Astrocyte of the spinal cord (primary cell): ENCODE measurements at regions not wholly inside any gene's neighbourhood (a gene's known extent, or its start where the extent isn't known, plus 50 kb on each side); places are given as distances from the start of the nearest gene placed in this dataset.

Source experiments
- DNase-seq: peaks from one replicate; pipeline ENCODE4 v3.0.0; 2011; ENCODE audit warnings: low read depth, low spot score
- H3K4me3 ChIP-seq: 2 replicates; pipeline ENCODE4 v1.5.1; 2011; ENCODE audit warnings: low read depth, mild to moderate bottlenecking, low read length, moderate library complexity
- CTCF ChIP-seq: IDR thresholded peaks from 2 replicates; pipeline ENCODE4 v1.5.1; 2012; ENCODE audit warnings: low read depth, mild to moderate bottlenecking, low read length, inconsistent platforms
- in situ Hi-C: cut with HindIII; loops from 2 replicates; pipeline ENCODE4 v1.10.0; 2017; ENCODE audit warnings: low sequenced_read_pairs

GRCh38 chr18:75358928-75359327 lies 68.6 kb downstream of the SMIM21 start:
- TF ChIP-seq CTCF: no peak
- in situ Hi-C loops: no loop called here
- peak; percentile 16 for DNase-seq
- no peak overlapping the region for H3K4me3 ChIP-seq

- DNase-seq: no peak
- no peak overlapping the region for H3K4me3 ChIP-seq
- in situ Hi-C loops: no loop called here
- TF ChIP-seq CTCF: no peak
These were observed 74.1 kb downstream of the SMIM21 start for GRCh38 chr18:75353357-75353756.

GRCh38 chr18:75351409-75351808 lies 76.1 kb downstream of the SMIM21 start:
- TF ChIP-seq CTCF: no peak
- in situ Hi-C loops: no loop called here

GRCh38 chr18:75350857-75351256 lies 76.6 kb downstream of the SMIM21 start:
- DNase-seq: no peak
- no peak overlapping the region for H3K4me3 ChIP-seq
- in situ Hi-C loops: no loop called here
- TF ChIP-seq CTCF: no peak

More at GRCh38 chr18:75351409-75351808, 76.1 kb downstream of the SMIM21 start:
- H3K4me3 ChIP-seq: no peak overlapping the region
- no peak for DNase-seq

- in situ Hi-C loops: no loop called here
- no peak overlapping the region for H3K4me3 ChIP-seq
- DNase-seq: peak; percentile 58
- no peak for TF ChIP-seq CTCF
These were observed 77.0 kb downstream of the SMIM21 start for GRCh38 chr18:75350512-75350839.

GRCh38 chr18:75349668-75350511 lies 77.6 kb downstream of the SMIM21 start:
- TF ChIP-seq CTCF: no peak
- in situ Hi-C loops: no loop called here
- H3K4me3 ChIP-seq: no peak overlapping the region
- DNase-seq: no peak
